ENCODE measurements at regions not wholly inside any gene's neighbourhood (a gene's known extent, or its start where the extent isn't known, plus 50 kb on each side); places are given as distances from the start of the nearest gene placed in this dataset.

DNA sequence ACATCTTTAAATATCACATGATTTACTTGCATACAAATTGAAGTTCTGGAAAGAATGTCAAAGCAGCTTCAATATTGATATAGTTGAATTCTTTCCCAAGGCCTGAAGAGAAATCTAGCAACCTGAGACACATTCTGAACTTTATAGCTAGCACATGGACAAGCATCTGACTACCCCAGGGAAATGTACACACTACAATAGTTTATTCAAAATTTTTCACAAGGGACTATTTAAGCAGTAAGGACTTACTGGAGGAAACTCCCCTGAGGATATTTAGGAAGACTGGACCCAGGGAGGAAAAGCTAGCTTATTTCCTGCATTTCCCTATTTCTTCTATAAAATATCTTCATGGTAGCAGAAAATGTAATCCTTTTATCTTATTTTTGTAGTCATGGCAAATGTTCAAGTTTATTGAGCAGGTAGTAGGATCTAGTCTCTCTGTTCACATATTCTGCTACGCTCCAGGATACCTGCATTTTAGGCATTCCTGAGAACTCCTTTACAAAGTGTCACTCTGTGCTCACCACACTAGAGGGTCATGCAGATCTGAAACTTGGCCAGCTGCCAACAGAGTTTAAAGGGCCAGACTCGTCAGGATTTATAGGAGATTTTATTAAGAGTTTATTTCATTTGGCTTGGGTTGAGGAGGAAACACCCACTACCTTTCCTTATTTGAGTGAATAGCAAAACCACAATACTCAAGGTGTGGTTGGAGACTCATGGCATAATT lies 348.4 kb upstream of the FTMT start:
- no peak overlapping the region for H2AFZ ChIP-seq (ENCODE audit: low read depth, low read length)
- no peak overlapping the region for H3K4me3 ChIP-seq (ENCODE audit: low read depth in 1 of 2, low read length in 2 of 2)
- no peaks in the 10 kb centered on the region for H3K9me3 ChIP-seq (ENCODE audit: insufficient read depth, low read length, severe bottlenecking)
- H3K36me3 ChIP-seq (ENCODE audit: insufficient read depth, low read length), result no peaks in the 10 kb centered on the region
- H3K27me3 ChIP-seq (ENCODE audit: insufficient read depth, low read length, poor library complexity), result no peaks in the 10 kb centered on the region
- H3K4me2 ChIP-seq (ENCODE audit: insufficient read depth, low read length), result no peak overlapping the region
- no peaks in the 10 kb centered on the region for H3K79me2 ChIP-seq (ENCODE audit: insufficient read depth, low read length)
- peak; percentile 23 for DNase-seq
- peak; percentile 58 for ATAC-seq (ENCODE audit: insufficient read depth, low read depth)
- H4K20me1 ChIP-seq (ENCODE audit: insufficient read depth, low read length), result no peaks in the 10 kb centered on the region
- TF ChIP-seq EZH2 (IDR thresholded peaks at IDR 0.05; ENCODE audit: borderline replicate concordance, low read depth, low read length, severe bottlenecking), result no peak
- TF ChIP-seq, protein P1, sequence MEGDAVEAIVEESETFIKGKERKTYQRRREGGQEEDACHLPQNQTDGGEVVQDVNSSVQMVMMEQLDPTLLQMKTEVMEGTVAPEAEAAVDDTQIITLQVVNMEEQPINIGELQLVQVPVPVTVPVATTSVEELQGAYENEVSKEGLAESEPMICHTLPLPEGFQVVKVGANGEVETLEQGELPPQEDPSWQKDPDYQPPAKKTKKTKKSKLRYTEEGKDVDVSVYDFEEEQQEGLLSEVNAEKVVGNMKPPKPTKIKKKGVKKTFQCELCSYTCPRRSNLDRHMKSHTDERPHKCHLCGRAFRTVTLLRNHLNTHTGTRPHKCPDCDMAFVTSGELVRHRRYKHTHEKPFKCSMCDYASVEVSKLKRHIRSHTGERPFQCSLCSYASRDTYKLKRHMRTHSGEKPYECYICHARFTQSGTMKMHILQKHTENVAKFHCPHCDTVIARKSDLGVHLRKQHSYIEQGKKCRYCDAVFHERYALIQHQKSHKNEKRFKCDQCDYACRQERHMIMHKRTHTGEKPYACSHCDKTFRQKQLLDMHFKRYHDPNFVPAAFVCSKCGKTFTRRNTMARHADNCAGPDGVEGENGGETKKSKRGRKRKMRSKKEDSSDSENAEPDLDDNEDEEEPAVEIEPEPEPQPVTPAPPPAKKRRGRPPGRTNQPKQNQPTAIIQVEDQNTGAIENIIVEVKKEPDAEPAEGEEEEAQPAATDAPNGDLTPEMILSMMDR (IDR thresholded peaks at IDR 0.05; ENCODE audit: borderline replicate concordance, extremely low read depth, low read length, poor library complexity, severe bottlenecking), result no peak
- no peak overlapping the region for H3K9ac ChIP-seq (ENCODE audit: low read depth, low read length)
- no peak overlapping the region for H3K27ac ChIP-seq (ENCODE audit: low read length)
- H3K4me1 ChIP-seq (ENCODE audit: insufficient read depth, low read length), result peaks cover 6% of the 10 kb centered on the region

DNA sequence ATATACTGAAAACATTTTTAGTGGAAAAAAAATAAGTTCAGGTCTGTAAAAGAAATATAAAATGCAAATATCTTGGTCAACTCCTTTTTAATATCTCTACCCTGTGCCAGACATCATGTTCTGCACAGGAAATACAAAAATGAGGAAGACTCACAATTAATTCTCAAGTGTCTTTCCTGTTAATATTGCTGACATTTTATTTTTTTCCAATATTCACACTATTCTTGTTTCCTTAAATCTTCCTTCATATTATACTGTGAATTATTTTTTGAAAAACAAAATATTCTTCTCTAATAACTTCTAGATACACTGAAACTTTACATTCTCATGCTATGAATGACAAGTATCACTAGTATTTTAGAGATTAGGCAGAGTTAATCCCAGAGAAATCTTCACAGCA lies 334.7 kb upstream of the FTMT start:
- Histone ChIP-seq H3K4me1 (ENCODE audit: insufficient read depth, low read length) (no peaks in the 10 kb centered on the region; the same call in 1 of the 2 replicates), H3K9ac (ENCODE audit: low read depth, low read length) (no peak overlapping the region), H3K9me3 (ENCODE audit: insufficient read depth, low read length, severe bottlenecking) (peaks cover 7% of the 10 kb centered on the region), H3K79me2 (ENCODE audit: insufficient read depth, low read length) (no peaks in the 10 kb centered on the region), H3K27ac (ENCODE audit: low read length) (no peak overlapping the region), H4K20me1 (ENCODE audit: insufficient read depth, low read length) (no peaks in the 10 kb centered on the region), H3K4me3 (ENCODE audit: low read depth in 1 of 2, low read length in 2 of 2) (no peak overlapping the region), H3K27me3 (ENCODE audit: insufficient read depth, low read length, poor library complexity) (no peaks in the 10 kb centered on the region), H3K4me2 (ENCODE audit: insufficient read depth, low read length) (no peak overlapping the region), H2AFZ (ENCODE audit: low read depth, low read length) (no peak overlapping the region), H3K36me3 (ENCODE audit: insufficient read depth, low read length) (no peaks in the 10 kb centered on the region)
- DNase-seq (no peak), ATAC-seq (ENCODE audit: insufficient read depth, low read depth) (no peak)
- TF ChIP-seq, protein P1 (IDR thresholded peaks at IDR 0.05; ENCODE audit: borderline replicate concordance, extremely low read depth, low read length, poor library complexity, severe bottlenecking), result no peak
- TF ChIP-seq EZH2 (IDR thresholded peaks at IDR 0.05; ENCODE audit: borderline replicate concordance, low read depth, low read length, severe bottlenecking), result no peak

DNA sequence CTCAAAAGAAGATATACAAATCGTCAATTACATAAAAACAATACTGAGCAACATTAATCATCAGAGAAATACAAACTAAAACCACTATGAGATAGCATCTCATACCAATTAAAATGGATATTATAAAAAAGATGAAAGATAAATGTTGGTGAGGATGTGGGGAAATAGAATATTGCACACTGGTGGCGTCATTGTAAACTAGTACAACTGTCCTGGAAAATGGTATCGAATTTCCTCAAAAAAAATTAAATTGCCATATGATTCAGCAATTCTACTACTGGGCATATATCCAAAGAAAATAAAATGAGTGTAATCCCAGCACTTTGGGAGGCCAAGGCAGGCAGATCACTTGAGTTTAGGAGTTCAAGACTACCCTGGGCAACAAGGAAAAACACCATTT lies 326.0 kb upstream of the FTMT start:
- Histone ChIP-seq H3K4me3 (ENCODE audit: low read depth in 1 of 2, low read length in 2 of 2) (no peak overlapping the region), H3K9me3 (ENCODE audit: insufficient read depth, low read length, severe bottlenecking) (no peaks in the 10 kb centered on the region), H3K36me3 (ENCODE audit: insufficient read depth, low read length) (no peaks in the 10 kb centered on the region), H3K4me2 (ENCODE audit: insufficient read depth, low read length) (no peak overlapping the region), H3K79me2 (ENCODE audit: insufficient read depth, low read length) (no peaks in the 10 kb centered on the region), H3K27me3 (ENCODE audit: insufficient read depth, low read length, poor library complexity) (no peaks in the 10 kb centered on the region), H4K20me1 (ENCODE audit: insufficient read depth, low read length) (no peaks in the 10 kb centered on the region), H2AFZ (ENCODE audit: low read depth, low read length) (no peak overlapping the region), H3K27ac (ENCODE audit: low read length) (no peak overlapping the region), H3K4me1 (ENCODE audit: insufficient read depth, low read length) (no peaks in the 10 kb centered on the region), H3K9ac (ENCODE audit: low read depth, low read length) (no peak overlapping the region)
- DNase-seq (no peak), ATAC-seq (ENCODE audit: insufficient read depth, low read depth) (no peak)
- TF ChIP-seq, protein P1 (IDR thresholded peaks at IDR 0.05; ENCODE audit: borderline replicate concordance, extremely low read depth, low read length, poor library complexity, severe bottlenecking), result no peak
- no peak for TF ChIP-seq EZH2 (IDR thresholded peaks at IDR 0.05; ENCODE audit: borderline replicate concordance, low read depth, low read length, severe bottlenecking)
